Astrocyte of the hippocampus (primary cell): ENCODE measurements at regions not wholly inside any gene's neighbourhood (a gene's known extent, or its start where the extent isn't known, plus 50 kb on each side); places are given as distances from the start of the nearest gene placed in this dataset.
"Not testable (repeated sequence)": the region's sequence is repeated elsewhere in the genome, so short reads cannot be mapped to it uniquely, and the experiment has no call there.

Experiments used
- DNase-seq: peaks from one replicate; pipeline ENCODE4 v3.0.0; 2011; ENCODE audit warnings: low read depth, low spot score

- DNase-seq, result no peak
These were observed 446.8 kb downstream of the COL11A1 start for GRCh38 chr1:102661481-102661880.

GRCh38 chr1:102659876-102660483, 448.3 kb downstream of the COL11A1 start:
- DNase-seq, result not testable (repeated sequence)

GRCh38 chr1:102655034-102655433, 453.3 kb downstream of the COL11A1 start:
- no peak for DNase-seq

- peak; percentile 2 for DNase-seq
These were observed 467.4 kb downstream of the COL11A1 start for GRCh38 chr1:102640872-102641271.

- DNase-seq, result no peak
These were observed 468.0 kb downstream of the COL11A1 start for GRCh38 chr1:102640312-102640711.

- DNase-seq, result no peak
These were observed 476.6 kb downstream of the COL11A1 start for GRCh38 chr1:102631691-102632090.

GRCh38 chr1:102630041-102630440, 478.3 kb downstream of the COL11A1 start:
- no peak for DNase-seq

GRCh38 chr1:102628109-102628613, 480.2 kb downstream of the COL11A1 start:
- DNase-seq, result no peak

DNA sequence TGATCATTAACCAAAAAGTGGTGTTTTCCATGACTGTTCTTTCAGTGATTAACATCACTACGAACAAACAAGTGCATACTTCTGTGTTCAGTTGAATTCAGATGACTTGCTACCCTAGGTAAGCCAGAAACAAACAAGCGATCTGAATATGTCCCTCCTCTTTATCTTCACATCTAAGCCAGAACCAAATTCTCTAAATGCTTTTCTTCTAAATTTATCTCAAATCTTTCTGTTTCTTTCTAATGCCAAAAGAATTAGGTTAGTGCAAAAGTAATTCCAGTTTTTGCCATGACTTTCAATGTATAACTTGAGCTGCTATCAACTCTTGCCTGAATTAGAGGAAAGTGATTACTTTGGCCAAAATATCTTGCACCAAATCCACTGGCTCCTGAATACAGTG, 481.2 kb downstream of the COL11A1 start:
- DNase-seq, result no peak

- DNase-seq, result no peak
These were observed 492.4 kb downstream of the COL11A1 start for GRCh38 chr1:102615896-102616295.

DNA sequence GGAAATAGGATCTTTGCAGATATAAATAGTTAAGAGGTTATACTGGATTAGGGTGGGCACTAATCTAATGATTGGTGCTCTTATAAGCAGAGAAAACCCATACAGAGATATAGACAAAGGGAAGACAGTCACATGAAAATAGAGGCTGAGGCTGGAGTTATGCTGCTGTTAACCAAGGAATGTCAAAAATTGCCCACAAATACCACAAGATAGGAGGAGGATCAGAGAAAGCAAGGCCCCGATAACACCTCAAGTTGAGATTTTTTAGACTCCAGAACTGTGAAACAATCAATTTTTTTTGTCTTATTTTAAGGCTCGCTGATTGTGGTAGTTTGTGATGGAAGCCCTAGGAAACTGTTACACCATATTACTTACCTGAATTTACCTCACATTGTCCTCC, 513.2 kb downstream of the COL11A1 start:
- peak; percentile 36 for DNase-seq

- peak; percentile 25 for DNase-seq
These were observed 515.0 kb downstream of the COL11A1 start for GRCh38 chr1:102593276-102593675.

DNA sequence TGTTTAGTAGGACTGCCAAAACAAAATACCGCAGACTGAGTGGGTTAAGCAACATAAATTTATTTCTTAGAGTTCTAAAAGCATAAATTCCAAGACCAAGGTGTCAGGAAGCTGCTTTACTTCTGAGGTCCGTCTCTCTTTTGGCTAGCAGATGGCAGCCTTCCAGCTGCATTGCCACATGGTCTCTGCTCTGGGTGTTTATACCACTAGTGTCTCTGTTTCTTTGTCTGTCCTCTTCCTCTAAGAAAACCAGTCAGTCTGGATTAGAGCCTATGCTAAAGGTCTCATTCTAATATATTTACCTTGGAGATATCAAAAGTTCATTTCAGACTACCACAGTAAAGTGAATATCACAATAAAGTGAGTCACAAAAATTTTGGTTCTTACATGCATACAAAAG, 519.8 kb downstream of the COL11A1 start:
- DNase-seq, result peak; percentile 24

GRCh38 chr1:102586022-102586421, 522.3 kb downstream of the COL11A1 start:
- no peak for DNase-seq

- DNase-seq, result no peak
These were observed 527.5 kb downstream of the COL11A1 start for GRCh38 chr1:102580806-102581205.

- DNase-seq, result peak; percentile 4
These were observed 529.5 kb downstream of the COL11A1 start for GRCh38 chr1:102578804-102579203.

DNA sequence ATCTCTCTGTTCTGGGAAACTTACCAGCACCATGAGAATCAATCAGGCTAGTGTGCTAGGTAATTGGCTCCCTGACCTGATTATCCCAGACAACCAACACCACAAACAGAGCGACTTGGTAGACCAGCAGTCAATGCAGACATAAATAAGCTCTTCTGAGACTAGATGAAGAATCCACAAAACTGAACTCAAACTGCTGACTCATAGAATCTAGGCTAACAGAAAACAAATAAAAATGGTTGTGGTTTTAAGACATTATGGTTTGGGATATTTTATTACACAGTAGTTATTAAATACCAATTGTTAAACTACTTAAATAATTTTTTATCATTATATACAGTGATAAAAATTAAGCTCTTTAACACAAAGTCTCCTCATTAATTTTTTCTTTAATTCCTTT, 535.7 kb downstream of the COL11A1 start:
- DNase-seq, result peak; percentile 2

GRCh38 chr1:102566182-102566581, 542.1 kb downstream of the COL11A1 start:
- DNase-seq, result no peak

DNA sequence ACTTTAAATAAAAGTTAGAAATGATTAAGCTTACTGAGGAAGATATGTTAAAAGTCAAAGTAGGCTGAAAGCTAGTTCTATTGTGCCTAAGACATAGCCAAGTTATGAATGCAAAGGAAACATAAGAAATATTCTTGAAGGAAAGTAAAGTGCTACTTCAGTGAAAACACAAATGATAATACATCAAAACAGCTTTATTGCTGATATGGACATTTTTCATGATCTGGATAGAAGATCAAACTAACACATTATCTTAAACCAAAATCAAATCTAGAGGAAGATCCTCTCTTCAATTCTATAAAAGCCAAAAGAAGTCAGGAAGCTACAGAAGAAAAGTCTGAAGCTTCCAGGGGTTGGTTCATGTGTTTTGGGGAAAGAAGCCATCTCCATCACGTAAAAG, 545.9 kb downstream of the COL11A1 start:
- no peak for DNase-seq

DNA sequence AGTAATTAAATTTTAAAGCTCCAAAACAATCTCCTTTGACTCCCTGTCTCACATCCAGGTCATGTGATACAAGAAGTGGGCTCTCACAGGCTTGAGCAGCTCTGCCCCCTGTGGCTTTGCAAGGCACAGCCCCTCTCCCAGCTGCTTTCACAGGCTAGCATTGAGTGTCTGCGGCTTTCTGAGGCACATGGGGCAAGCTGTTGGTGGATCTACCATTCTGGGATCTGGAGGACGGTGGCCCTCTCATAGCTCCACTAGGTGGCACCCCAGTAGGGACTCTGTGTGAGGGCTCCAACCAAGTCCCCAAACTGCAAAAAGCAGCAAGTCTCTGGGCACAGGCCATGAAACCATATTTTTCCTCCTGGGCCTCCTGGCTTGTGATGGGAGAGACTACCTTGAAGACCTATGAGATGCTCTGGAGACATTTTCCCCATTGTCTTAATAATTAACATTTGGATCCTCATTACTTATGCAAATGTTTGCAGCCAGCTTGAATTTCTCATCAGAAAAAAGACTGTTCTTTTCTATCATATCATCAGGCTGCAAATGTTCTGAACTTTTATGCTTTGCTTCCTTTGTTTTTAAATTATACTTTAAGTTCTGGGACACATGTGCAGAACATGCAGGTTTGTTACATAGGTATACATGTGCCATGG, 554.1 kb upstream of the OLFM3 start:
- peak; percentile 20 for DNase-seq

DNA sequence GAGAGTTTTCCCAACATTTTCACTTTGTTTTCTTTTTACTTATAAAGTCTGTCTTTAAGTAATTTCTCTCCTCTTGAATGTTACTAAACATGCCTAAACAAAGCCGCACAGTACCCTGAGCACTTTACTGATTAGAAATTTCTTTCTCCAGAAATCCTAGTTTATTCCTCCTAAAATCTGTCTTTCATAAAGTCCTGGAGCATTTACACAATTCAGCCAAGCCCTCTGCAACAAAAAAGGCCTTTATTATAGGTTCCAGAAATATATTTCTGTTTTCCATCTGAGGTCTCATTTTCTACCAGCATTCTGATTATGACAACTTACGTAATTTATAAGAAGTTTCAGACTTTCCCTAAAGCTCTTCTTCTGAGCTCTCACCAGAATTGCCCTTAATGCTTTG, 549.5 kb upstream of the OLFM3 start:
- DNase-seq, result no peak

- no peak for DNase-seq
These were observed 539.2 kb upstream of the OLFM3 start for GRCh38 chr1:102535829-102536505.

DNA sequence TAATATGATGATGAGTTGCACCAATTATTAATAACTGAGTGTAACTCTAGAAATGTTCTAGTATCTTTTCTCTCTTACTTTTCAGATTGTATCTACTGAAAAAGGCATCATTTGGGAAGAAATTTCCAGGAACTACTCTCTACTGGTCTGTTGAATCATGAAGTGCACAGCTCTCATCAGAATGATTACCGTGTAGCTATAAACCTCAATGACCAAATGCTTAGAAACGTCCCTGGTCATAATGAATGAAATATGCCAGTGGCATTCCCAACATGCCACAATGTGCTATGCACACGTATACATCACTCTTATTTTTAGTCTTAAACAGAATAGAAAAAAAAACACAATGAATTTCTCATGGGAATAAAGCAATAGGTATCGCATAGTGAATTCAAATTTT, 534.3 kb upstream of the OLFM3 start:
- no peak for DNase-seq
